Inflammatory macrophage treated with lipopolysaccharide for 1 hour (primary cell): ENCODE measurements at regions not wholly inside any gene's neighbourhood (a gene's known extent, or its start where the extent isn't known, plus 50 kb on each side); places are given as distances from the start of the nearest gene placed in this dataset.

ENCODE experiments used
- DNase-seq, 2 donors: peaks; one replicate each; pipeline ENCODE4 v3.0.0-alpha.2; 2020 to 2022

DNA sequence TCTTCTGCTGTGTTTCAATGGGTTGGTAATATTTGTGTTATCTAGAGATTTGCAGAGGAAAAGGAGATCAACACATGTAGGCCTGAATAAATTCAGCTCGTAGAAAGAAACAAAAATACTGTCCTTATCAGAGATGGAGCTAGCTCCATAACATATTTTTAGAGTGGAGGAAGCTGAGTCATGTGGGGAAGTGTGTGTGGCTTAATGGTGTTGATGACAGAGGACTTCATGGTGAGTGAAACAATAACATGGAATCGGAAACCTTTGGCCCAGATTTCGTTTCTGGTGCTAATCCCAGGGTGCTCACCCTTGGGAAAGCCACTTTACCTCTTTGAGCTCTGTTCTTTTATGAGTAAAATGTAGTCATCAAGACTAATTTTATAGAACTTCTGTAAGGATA is 825.0 kb downstream of the TLR4 start:
- DNase-seq: peak; percentile 10 to 12

GRCh38 chr9:118529624-118530214 is 825.5 kb downstream of the TLR4 start:
- no peak for DNase-seq

- DNase-seq: no peak
Observed at GRCh38 chr9:118532592-118532991, 828.4 kb downstream of the TLR4 start.

DNA sequence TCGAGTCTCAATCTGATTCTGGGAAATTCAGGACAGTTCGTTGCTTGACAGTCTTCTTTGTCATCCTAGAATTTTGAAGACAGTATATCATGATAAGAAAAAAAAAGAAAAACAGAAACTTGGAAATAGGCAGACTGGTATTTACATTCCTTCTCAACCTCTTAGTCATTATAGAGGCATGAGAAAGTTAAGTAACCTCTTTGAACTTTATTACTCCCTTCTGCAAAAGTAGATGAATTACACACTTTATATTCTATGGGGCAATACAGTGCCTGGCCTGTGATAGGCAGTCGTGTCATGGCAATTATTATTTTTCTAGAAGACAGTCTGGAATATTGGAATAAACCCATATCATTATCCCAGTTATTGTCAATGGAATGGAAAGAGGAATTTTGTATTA is 828.9 kb downstream of the TLR4 start:
- DNase-seq: no peak

DNA sequence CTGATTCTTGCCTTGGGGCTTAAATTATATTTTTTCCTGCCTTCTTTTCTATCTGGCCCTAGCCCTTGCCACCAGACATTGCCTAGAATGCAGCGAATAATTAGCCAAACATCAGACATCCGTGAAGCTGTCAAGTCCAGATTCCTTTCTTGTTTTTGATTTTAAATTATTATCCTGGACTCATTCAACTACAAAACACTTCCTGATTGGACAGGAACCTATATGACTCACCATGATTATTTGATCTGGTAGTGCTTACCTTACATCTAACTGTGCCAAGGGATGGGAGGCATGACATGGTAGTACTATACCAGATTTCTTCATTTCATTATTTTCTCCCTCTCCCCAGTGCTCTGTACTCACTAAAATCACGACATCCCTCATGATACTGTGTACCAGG is 829.6 kb downstream of the TLR4 start:
- no peak for DNase-seq

GRCh38 chr9:118536153-118536552 is 832.0 kb downstream of the TLR4 start:
- DNase-seq: no peak

GRCh38 chr9:118538959-118539358 is 830.3 kb downstream of the BRINP1 start:
- no peak for DNase-seq

GRCh38 chr9:118553465-118553864 is 815.8 kb downstream of the BRINP1 start:
- DNase-seq: no peak

DNA sequence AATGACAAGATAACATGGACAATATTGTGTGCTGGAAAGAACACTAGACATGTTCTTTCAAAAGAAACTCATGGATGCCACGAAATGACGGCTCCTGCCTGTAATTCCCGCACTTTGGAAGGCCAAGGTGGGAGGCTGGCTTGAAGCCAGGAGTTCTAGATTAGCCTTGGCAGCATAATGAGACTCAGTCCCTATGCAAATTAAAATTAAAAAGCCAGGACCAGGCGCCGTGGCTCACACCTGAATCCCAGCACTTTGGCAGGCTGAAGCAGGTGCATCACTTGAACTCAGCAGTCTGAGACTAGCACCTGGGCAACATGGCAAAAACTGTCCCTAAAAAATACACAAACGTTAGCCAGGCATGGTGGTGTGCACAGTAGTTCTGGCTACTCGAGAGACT is 814.2 kb downstream of the BRINP1 start:
- no peak for DNase-seq

DNA sequence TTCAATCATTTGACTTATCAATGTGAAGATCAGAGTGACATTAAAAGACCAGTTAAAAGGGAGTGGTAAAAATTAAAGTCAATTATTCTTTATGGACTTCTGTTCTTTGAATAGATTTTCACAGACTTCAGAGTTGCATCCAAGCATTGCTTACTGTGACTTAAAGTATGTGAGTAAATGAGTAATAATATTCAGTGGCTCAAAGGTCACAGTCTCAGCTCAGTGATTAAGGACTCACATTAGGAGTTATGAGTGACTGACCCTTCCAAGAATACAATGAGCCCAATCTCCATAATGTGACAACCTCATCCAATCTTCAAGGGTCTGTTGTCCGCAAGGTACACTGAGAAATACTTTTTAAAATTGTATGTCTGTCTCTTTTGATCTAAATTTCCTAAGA is 811.2 kb downstream of the BRINP1 start:
- DNase-seq: no peak

- no peak for DNase-seq
Observed at GRCh38 chr9:118558891-118559290, 810.3 kb downstream of the BRINP1 start.

- DNase-seq: no peak
Observed at GRCh38 chr9:118561051-118561450, 808.2 kb downstream of the BRINP1 start.

- no peak for DNase-seq
Observed at GRCh38 chr9:118563677-118564076, 805.6 kb downstream of the BRINP1 start.

GRCh38 chr9:118567861-118568260 is 801.4 kb downstream of the BRINP1 start:
- DNase-seq: no peak

- DNase-seq: no peak
Observed at GRCh38 chr9:118568704-118569103, 800.5 kb downstream of the BRINP1 start.

- DNase-seq: no peak
Observed at GRCh38 chr9:118569148-118569547, 800.1 kb downstream of the BRINP1 start.

GRCh38 chr9:118570066-118570465 is 799.2 kb downstream of the BRINP1 start:
- DNase-seq: no peak

- DNase-seq: no peak
Observed at GRCh38 chr9:118575341-118576070, 793.7 kb downstream of the BRINP1 start.

DNA sequence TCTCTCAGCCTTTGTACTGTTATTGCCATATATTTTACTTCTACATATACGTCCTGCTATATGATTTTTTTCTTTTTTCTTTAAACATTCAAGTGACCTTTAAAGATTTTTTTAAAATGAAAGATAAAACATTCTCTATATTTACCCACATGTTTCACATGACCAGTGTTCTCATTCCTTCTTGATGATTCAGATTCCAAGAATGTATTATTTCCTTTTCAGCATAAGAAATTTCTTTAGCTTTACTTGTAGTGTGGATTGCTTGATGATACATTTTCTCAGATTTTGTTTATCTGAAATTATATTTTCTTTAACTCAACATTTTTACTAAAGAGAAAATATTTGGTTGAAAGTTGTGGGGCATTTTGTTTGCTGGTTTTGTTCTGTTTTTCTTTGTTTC is 792.1 kb downstream of the BRINP1 start:
- no peak for DNase-seq

- DNase-seq: no peak
Observed at GRCh38 chr9:118578467-118578866, 790.8 kb downstream of the BRINP1 start.

DNA sequence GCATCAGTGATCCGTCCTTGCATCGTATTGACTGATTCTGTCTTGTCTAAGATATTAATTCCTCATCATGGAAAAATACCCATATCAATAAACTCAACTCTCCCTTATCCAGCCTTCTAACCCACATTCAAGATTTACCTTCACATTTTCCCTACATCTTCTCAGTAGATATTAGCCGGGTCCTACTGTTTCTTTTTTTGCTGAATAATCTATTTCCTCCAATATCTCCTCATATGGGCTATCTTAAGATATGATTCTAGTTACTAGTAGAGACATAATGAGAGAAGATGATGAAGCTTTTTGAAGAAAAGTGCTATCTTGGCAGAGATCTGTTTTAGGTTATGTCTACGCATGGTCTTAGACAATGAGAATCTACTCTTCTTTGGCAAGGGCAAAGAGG is 785.8 kb downstream of the BRINP1 start:
- DNase-seq: no peak

DNA sequence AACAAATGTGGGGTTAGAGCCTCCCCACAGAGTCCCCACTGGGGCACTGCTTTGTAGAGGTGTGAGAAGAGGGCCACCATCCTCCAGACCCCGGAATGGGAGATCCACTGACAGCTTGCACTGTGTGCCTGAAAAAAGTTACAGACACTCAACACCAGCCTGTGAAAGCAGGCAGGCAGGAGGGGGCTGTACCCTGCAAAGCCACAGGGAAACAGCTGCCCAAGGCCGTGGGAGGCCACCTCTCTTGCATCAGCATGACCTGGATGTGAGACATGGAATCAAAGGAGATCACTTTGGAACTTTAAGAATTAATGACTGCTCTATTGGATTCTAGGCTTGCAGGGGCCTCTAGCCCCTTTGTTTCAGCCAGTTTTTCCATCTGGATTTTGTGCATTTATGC is 782.3 kb downstream of the BRINP1 start:
- DNase-seq: no peak

DNA sequence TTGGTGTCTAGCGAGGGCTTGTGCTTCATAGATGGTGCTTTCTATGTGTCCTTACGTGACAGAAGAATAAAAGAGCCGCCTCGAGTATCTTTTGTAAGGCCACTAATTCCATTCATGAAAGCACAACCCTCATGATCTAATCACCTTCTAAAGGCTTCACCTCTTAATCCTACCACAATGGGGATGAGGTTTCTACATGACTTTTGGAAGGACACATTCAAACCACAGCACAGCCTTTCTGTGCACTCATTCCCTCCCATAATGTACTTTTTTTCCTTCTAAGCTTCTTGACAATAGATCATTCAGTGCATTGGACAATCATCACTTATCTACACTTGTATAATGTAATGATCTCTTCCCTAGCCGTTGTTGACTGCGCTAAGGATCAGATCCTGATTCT is 774.8 kb downstream of the BRINP1 start:
- no peak for DNase-seq

DNA sequence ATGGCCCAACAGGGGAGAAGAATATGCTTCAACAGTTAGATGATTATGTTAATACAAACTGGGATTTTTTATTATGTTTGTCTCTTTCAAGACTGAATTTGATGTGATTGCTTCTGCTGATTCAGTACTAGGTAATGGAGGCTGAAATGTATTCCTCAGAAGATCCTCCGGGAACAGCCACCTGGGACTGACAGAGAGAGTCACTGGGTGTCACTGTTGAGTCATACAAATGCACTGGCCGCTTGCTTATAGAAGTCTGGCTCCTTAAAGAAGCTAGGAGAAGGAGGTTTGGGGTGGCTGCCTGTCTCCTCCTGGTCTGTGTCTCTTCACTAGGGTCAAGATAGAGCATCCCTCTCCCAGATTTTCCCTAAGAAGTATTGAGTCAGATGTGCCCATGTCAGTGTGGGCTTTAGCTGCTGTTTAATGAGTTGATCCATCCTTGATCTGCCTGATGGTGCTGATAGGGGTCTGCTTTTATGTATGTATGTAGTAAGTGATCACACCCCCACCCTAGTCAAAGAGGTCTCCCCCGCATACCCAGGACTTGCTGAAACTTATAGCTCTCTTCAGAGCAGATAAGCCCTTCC is 773.4 kb downstream of the BRINP1 start:
- no peak for DNase-seq
